ENCODE measurements at regions not wholly inside any gene's neighbourhood (a gene's known extent, or its start where the extent isn't known, plus 50 kb on each side); places are given as distances from the start of the nearest gene placed in this dataset.

DNA sequence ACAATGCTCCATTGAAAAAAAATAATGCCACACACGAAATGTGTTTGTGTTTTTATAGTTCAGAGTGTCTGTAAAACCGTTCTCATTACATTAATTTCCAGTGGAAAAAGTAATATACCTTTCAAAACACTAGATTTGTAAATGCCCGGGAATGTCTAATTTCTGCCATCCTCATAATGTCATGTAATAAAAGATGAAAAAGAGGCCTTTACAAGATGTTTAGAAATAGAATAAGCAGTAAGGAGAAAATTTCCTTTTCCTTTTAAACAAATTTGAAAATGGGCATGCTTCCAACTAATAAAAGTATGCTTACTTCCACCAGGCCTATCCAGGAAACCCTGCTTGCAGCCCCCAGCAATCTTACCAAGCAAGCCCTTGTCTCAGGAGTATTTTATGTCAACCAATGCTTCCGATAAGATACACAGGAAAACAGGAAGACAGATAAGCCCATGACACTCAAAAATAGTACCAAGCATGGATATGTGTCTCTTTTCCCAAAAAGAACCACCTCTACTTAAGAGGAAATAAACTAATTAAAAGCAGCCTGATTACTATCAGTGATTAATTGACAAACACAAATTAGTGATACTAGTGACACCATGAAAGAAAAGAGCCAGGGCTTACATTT lies 894.7 kb upstream of the INTU start:
- Mint-ChIP-seq H3K27ac (no peak overlapping the region), H3K4me1 (no peaks in the 10 kb centered on the region), H3K27me3 (no peaks in the 10 kb centered on the region), H3K9me3 (ENCODE audit: insufficient read depth) (peaks cover 2% of the 10 kb centered on the region), H3K4me3 (no peak overlapping the region)
- no peak for DNase-seq
- ChIA-PET POLR2A (no interaction called here), CTCF (no interaction called here)
- no CpG with 5 or more reads among the region's 4 CpGs for WGBS (ENCODE audit: insufficient coverage)
- intact Hi-C loops (cut with micrococcal nuclease) = no loop called here
- H3K4me3 ChIP-seq (ENCODE audit: control extremely low read depth in 1 of 5, extremely low read depth in 1 of 5, insufficient read depth in 1 of 5, low read depth in 2 of 5, low read length in 4 of 5) = no peak overlapping the region
- no peak overlapping the region for H3K4me2 ChIP-seq (replicated peaks; ENCODE audit: low read depth, low read length, poor library complexity, severe bottlenecking)
- no peak for TF ChIP-seq EZH2 (IDR thresholded peaks at IDR 0.05; ENCODE audit: borderline replicate concordance, insufficient read depth, low read depth, low read length, poor library complexity, severe bottlenecking)
- TF ChIP-seq, protein P1, sequence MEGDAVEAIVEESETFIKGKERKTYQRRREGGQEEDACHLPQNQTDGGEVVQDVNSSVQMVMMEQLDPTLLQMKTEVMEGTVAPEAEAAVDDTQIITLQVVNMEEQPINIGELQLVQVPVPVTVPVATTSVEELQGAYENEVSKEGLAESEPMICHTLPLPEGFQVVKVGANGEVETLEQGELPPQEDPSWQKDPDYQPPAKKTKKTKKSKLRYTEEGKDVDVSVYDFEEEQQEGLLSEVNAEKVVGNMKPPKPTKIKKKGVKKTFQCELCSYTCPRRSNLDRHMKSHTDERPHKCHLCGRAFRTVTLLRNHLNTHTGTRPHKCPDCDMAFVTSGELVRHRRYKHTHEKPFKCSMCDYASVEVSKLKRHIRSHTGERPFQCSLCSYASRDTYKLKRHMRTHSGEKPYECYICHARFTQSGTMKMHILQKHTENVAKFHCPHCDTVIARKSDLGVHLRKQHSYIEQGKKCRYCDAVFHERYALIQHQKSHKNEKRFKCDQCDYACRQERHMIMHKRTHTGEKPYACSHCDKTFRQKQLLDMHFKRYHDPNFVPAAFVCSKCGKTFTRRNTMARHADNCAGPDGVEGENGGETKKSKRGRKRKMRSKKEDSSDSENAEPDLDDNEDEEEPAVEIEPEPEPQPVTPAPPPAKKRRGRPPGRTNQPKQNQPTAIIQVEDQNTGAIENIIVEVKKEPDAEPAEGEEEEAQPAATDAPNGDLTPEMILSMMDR (IDR thresholded peaks at IDR 0.05) = no peak
- H3K9ac ChIP-seq (ENCODE audit: low read length) = no peak overlapping the region
- no peak for ATAC-seq (ENCODE audit: low read depth)
- H3K4me1 ChIP-seq (ENCODE audit: control insufficient read depth in 2 of 2, insufficient read depth in 2 of 2, low read length in 2 of 2) = no peaks in the 10 kb centered on the region
- H3K27ac ChIP-seq (ENCODE audit: low read length in 2 of 2) = no peak overlapping the region
- no peaks in the 10 kb centered on the region for H4K20me1 ChIP-seq (ENCODE audit: control insufficient read depth, insufficient read depth, low read length, poor library complexity, severe bottlenecking)
- no peak overlapping the region for H2AFZ ChIP-seq (ENCODE audit: insufficient read depth, low read depth, low read length, poor library complexity, severe bottlenecking)
- no peaks in the 10 kb centered on the region for H3K27me3 ChIP-seq (replicated peaks in 1 of 4; ENCODE audit: control extremely low read depth in 1 of 4, control insufficient read depth in 3 of 4, insufficient read depth in 4 of 4, low read length in 3 of 4)
- H3K79me2 ChIP-seq (ENCODE audit: control insufficient read depth, insufficient read depth, low read length) = no peaks in the 10 kb centered on the region
- H3K9me3 ChIP-seq (ENCODE audit: control extremely low read depth in 1 of 3, control insufficient read depth in 2 of 3, insufficient read depth in 1 of 3, low read length in 2 of 3) = no peaks in the 10 kb centered on the region
- H3K36me3 ChIP-seq (replicated peaks in 1 of 2; ENCODE audit: control extremely low read depth in 1 of 2, control insufficient read depth in 1 of 2, extremely low read depth in 1 of 2, insufficient read depth in 2 of 2, low read length in 1 of 2) = no peaks in the 10 kb centered on the region

- Histone ChIP-seq H4K20me1 (ENCODE audit: control insufficient read depth, insufficient read depth, low read length, poor library complexity, severe bottlenecking) (no peaks in the 10 kb centered on the region), H3K9me3 (ENCODE audit: control extremely low read depth in 1 of 3, control insufficient read depth in 2 of 3, insufficient read depth in 1 of 3, low read length in 2 of 3) (no peaks in the 10 kb centered on the region), H3K4me1 (ENCODE audit: control insufficient read depth in 2 of 2, insufficient read depth in 2 of 2, low read length in 2 of 2) (no peaks in the 10 kb centered on the region), H3K4me3 (ENCODE audit: control extremely low read depth in 1 of 5, extremely low read depth in 1 of 5, insufficient read depth in 1 of 5, low read depth in 2 of 5, low read length in 4 of 5) (no peak overlapping the region), H2AFZ (ENCODE audit: insufficient read depth, low read depth, low read length, poor library complexity, severe bottlenecking) (no peak overlapping the region), H3K4me2 (replicated peaks; ENCODE audit: low read depth, low read length, poor library complexity, severe bottlenecking) (no peak overlapping the region), H3K36me3 (replicated peaks in 1 of 2; ENCODE audit: control extremely low read depth in 1 of 2, control insufficient read depth in 1 of 2, extremely low read depth in 1 of 2, insufficient read depth in 2 of 2, low read length in 1 of 2) (no peaks in the 10 kb centered on the region), H3K27ac (ENCODE audit: low read length in 2 of 2) (no peak overlapping the region), H3K27me3 (replicated peaks in 1 of 4; ENCODE audit: control extremely low read depth in 1 of 4, control insufficient read depth in 3 of 4, insufficient read depth in 4 of 4, low read length in 3 of 4) (no peaks in the 10 kb centered on the region), H3K79me2 (ENCODE audit: control insufficient read depth, insufficient read depth, low read length) (no peaks in the 10 kb centered on the region), H3K9ac (ENCODE audit: low read length) (no peak overlapping the region)
- TF ChIP-seq, protein P1 (IDR thresholded peaks at IDR 0.05) = no peak
- TF ChIP-seq EZH2 (IDR thresholded peaks at IDR 0.05; ENCODE audit: borderline replicate concordance, insufficient read depth, low read depth, low read length, poor library complexity, severe bottlenecking) = no peak
- H3K27me3 Mint-ChIP-seq = no peaks in the 10 kb centered on the region
- intact Hi-C loops (cut with micrococcal nuclease) = no loop called here
- H3K4me1 Mint-ChIP-seq = no peaks in the 10 kb centered on the region
- no peak overlapping the region for H3K27ac Mint-ChIP-seq
- ChIA-PET CTCF (no interaction called here), POLR2A (no interaction called here)
- ATAC-seq (ENCODE audit: low read depth) (no peak), DNase-seq (no peak)
- H3K9me3 Mint-ChIP-seq (ENCODE audit: insufficient read depth) = peaks cover 2% of the 10 kb centered on the region
- WGBS (ENCODE audit: insufficient coverage) = no CpG with 5 or more reads among the region's 4 CpGs
- no peak overlapping the region for H3K4me3 Mint-ChIP-seq
Measured at GRCh38 chr4:126738527-126738923, 894.2 kb upstream of the INTU start.

All from B cell (primary cell).